KMS-11 (cell line): ENCODE measurements at regions not wholly inside any gene's neighbourhood (a gene's known extent, or its start where the extent isn't known, plus 50 kb on each side); places are given as distances from the start of the nearest gene placed in this dataset.

Source experiments
- H2AFZ ChIP-seq: fragments of 200-600 bp; sonication (generic); 2 replicates; pipeline ENCODE4 v1.6.1; 2016; ENCODE audit warnings: antibody characterized with exemption, mixed run types, low read depth
- H3K27ac ChIP-seq: fragments of 200-600 bp; sonication (generic); 2 replicates; pipeline ENCODE4 v1.6.1; 2016; ENCODE audit warnings: mild to moderate bottlenecking, mixed run types
- H3K27me3 ChIP-seq: fragments of 200-600 bp; sonication (generic); 2 replicates; pipeline ENCODE4 v1.6.1; 2017; ENCODE audit warnings: mild to moderate bottlenecking, low read depth, mixed run types, moderate library complexity; ENCODE audit not compliant: insufficient read depth
- H3K36me3 ChIP-seq: fragments of 200-600 bp; sonication (generic); 2 replicates; pipeline ENCODE4 v1.6.1; 2017; ENCODE audit warnings: mild to moderate bottlenecking, mixed run types; ENCODE audit not compliant: insufficient read depth
- H3K4me1 ChIP-seq: fragments of 200-600 bp; sonication (generic); 2 replicates; pipeline ENCODE4 v1.6.1; 2016; ENCODE audit warnings: mild to moderate bottlenecking, low read depth, mixed run types; ENCODE audit not compliant: poor library complexity, severe bottlenecking
- H3K4me2 ChIP-seq: fragments of 200-600 bp; sonication (generic); 2 replicates; pipeline ENCODE4 v1.7.0; 2016; ENCODE audit warnings: mild to moderate bottlenecking, mixed run types
- H3K4me3 ChIP-seq: fragments of 200-600 bp; sonication (generic); IDR thresholded peaks from 2 replicates; pipeline ENCODE4 v1.6.1; 2017; ENCODE audit warnings: low read depth, low read length, mixed read lengths; ENCODE audit not compliant: insufficient read depth
- H3K79me2 ChIP-seq: fragments of 200-600 bp; sonication (generic); 2 replicates; pipeline ENCODE4 v1.6.1; 2016; ENCODE audit warnings: low read depth, mixed run types; ENCODE audit not compliant: insufficient read depth
- H3K9ac ChIP-seq: fragments of 200-600 bp; sonication (generic); 2 replicates; pipeline ENCODE4 v1.6.1; 2016; ENCODE audit warnings: mild to moderate bottlenecking, mixed run types
- H4K20me1 ChIP-seq: fragments of 200-600 bp; sonication (generic); 2 replicates; pipeline ENCODE4 v1.6.1; 2016; ENCODE audit warnings: mild to moderate bottlenecking, mixed run types; ENCODE audit not compliant: insufficient read depth
- CTCF ChIP-seq: fragments of 200-600 bp; sonication (generic); conservative IDR thresholded peaks from 2 replicates; pipeline ENCODE4 v1.6.1; 2017; ENCODE audit warnings: low read depth, mild to moderate bottlenecking, antibody characterized with exemption, low read length, moderate library complexity, mixed read lengths

GRCh38 chr13:85028035-85028434, 771.2 kb downstream of the SLITRK6 start:
- Histone ChIP-seq H3K27me3 (no peaks in the 10 kb centered on the region), H3K79me2 (no peaks in the 10 kb centered on the region), H3K4me3 (no peak overlapping the region), H3K36me3 (no peaks in the 10 kb centered on the region), H3K4me1 (no peaks in the 10 kb centered on the region), H3K27ac (no peak overlapping the region), H3K9ac (no peak overlapping the region), H4K20me1 (no peaks in the 10 kb centered on the region), H2AFZ (no peak overlapping the region), H3K4me2 (no peak overlapping the region)
- TF ChIP-seq CTCF: no peak

GRCh38 chr13:85019121-85019520, 780.1 kb downstream of the SLITRK6 start:
- Histone ChIP-seq H3K4me2 (no peak overlapping the region), H3K9ac (no peak overlapping the region), H4K20me1 (no peaks in the 10 kb centered on the region), H3K4me1 (no peaks in the 10 kb centered on the region), H3K4me3 (no peak overlapping the region), H3K27me3 (no peaks in the 10 kb centered on the region), H3K36me3 (no peaks in the 10 kb centered on the region), H3K27ac (no peak overlapping the region), H3K79me2 (no peaks in the 10 kb centered on the region), H2AFZ (no peak overlapping the region)
- no peak for TF ChIP-seq CTCF

GRCh38 chr13:85013006-85013405, 786.2 kb downstream of the SLITRK6 start:
- Histone ChIP-seq H3K36me3 (no peaks in the 10 kb centered on the region), H3K79me2 (no peaks in the 10 kb centered on the region), H4K20me1 (no peaks in the 10 kb centered on the region), H3K4me1 (no peaks in the 10 kb centered on the region), H3K27ac (no peak overlapping the region), H2AFZ (no peak overlapping the region), H3K4me3 (no peak overlapping the region), H3K27me3 (no peaks in the 10 kb centered on the region), H3K4me2 (no peak overlapping the region), H3K9ac (no peak overlapping the region)
- no peak for TF ChIP-seq CTCF

- Histone ChIP-seq H3K4me2 (no peak overlapping the region), H3K27ac (no peak overlapping the region), H2AFZ (no peak overlapping the region), H3K79me2 (no peaks in the 10 kb centered on the region), H3K36me3 (no peaks in the 10 kb centered on the region), H4K20me1 (no peaks in the 10 kb centered on the region), H3K9ac (no peak overlapping the region), H3K27me3 (no peaks in the 10 kb centered on the region), H3K4me3 (no peak overlapping the region), H3K4me1 (no peaks in the 10 kb centered on the region)
- no peak for TF ChIP-seq CTCF
These were observed 789.8 kb downstream of the SLITRK6 start for GRCh38 chr13:85009447-85009846.

GRCh38 chr13:84999252-84999651, 800.0 kb downstream of the SLITRK6 start:
- TF ChIP-seq CTCF: no peak
- Histone ChIP-seq H3K4me2 (no peak overlapping the region), H3K27ac (no peak overlapping the region), H4K20me1 (no peaks in the 10 kb centered on the region), H3K4me3 (no peak overlapping the region), H3K27me3 (no peaks in the 10 kb centered on the region), H3K36me3 (no peaks in the 10 kb centered on the region), H3K79me2 (no peaks in the 10 kb centered on the region), H3K9ac (no peak overlapping the region), H3K4me1 (no peaks in the 10 kb centered on the region), H2AFZ (no peak overlapping the region)
